ENCODE measurements at regions not wholly inside any gene's neighbourhood (a gene's known extent, or its start where the extent isn't known, plus 50 kb on each side); places are given as distances from the start of the nearest gene placed in this dataset.

DNA sequence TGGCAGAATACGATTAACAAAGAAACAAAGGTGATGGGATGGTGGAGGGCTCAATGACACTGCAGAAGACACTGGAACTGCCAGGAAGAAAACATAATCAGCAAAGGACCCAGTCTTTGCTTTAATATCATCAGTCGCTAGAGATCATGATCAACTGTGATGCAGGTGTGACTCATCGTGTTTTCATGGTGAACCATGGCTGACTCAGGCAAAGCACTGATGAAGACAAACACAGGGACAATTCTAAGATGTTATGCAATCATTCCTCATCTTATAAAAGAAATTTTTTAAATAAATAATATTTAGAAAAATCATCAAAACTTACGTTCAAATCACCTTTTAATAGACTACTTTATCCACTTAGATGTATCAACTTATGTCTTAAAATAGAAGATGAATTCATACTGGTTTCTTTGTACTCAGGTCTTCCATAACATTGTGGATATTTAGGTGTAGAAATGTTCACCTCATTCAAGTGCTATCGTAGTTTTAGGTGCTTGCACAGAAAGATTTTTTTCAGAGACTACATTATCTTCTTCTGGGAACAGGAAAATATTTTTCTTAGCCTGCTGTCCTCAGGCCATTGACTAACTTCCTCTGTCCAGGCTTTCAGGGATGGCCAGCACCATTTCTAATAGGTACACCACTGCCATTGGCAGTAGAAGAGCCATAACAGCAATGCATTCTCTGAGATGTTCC, 673.4 kb upstream of the MEF2C start:
- Histone ChIP-seq H3K4me1 (no peaks in the 10 kb centered on the region), H3K36me3 (no peaks in the 10 kb centered on the region), H3K4me3 (no peak overlapping the region), H3K27ac (no peak overlapping the region), H3K27me3 (no peaks in the 10 kb centered on the region), H3K9me3 (no peaks in the 10 kb centered on the region)
- TF ChIP-seq POLR2AphosphoS5 (IDR thresholded peaks at IDR 0.05) (no peak), EP300 (IDR thresholded peaks at IDR 0.05) (no peak), POLR2A (IDR thresholded peaks at IDR 0.05) (no peak)
- TF ChIP-seq, protein P1, sequence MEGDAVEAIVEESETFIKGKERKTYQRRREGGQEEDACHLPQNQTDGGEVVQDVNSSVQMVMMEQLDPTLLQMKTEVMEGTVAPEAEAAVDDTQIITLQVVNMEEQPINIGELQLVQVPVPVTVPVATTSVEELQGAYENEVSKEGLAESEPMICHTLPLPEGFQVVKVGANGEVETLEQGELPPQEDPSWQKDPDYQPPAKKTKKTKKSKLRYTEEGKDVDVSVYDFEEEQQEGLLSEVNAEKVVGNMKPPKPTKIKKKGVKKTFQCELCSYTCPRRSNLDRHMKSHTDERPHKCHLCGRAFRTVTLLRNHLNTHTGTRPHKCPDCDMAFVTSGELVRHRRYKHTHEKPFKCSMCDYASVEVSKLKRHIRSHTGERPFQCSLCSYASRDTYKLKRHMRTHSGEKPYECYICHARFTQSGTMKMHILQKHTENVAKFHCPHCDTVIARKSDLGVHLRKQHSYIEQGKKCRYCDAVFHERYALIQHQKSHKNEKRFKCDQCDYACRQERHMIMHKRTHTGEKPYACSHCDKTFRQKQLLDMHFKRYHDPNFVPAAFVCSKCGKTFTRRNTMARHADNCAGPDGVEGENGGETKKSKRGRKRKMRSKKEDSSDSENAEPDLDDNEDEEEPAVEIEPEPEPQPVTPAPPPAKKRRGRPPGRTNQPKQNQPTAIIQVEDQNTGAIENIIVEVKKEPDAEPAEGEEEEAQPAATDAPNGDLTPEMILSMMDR (IDR thresholded peaks at IDR 0.05), result no peak
- no peak for DNase-seq (ENCODE audit: low spot score in 2 of 2)
- 76% methylated on average over 5 of the region's 5 CpGs for WGBS

DNA sequence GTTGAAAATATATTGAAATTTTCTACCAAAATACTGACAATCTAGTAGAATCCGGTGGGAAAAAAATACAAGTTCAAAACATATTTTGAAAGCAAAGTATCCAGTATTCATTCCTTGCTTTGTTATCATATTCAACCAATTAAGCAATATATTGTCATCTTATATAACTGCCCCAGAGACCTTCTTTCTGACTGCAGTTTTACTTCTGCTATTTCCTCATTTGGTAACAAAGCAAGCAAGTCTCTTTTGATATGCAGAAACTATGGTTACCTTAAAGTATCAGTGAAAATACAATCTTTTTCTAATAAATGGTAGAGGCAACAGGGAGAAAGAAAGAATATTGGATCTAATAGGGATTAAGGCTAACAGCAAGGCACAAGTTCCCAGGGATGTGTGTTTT, 663.7 kb upstream of the MEF2C start:
- H3K9me3 ChIP-seq, result no peaks in the 10 kb centered on the region
- H3K27ac ChIP-seq, result no peak overlapping the region
- H3K27me3 ChIP-seq, result no peaks in the 10 kb centered on the region
- no peaks in the 10 kb centered on the region for H3K36me3 ChIP-seq
- DNase-seq (ENCODE audit: low spot score in 2 of 2), result no peak
- TF ChIP-seq POLR2A (IDR thresholded peaks at IDR 0.05) (no peak), POLR2AphosphoS5 (IDR thresholded peaks at IDR 0.05) (no peak), EP300 (IDR thresholded peaks at IDR 0.05) (no peak)
- TF ChIP-seq, protein P1 (IDR thresholded peaks at IDR 0.05), result no peak
- no peak overlapping the region for H3K4me3 ChIP-seq
- H3K4me1 ChIP-seq, result no peaks in the 10 kb centered on the region
- WGBS, result 90% methylated on average over 1 of the region's 1 CpG

DNA sequence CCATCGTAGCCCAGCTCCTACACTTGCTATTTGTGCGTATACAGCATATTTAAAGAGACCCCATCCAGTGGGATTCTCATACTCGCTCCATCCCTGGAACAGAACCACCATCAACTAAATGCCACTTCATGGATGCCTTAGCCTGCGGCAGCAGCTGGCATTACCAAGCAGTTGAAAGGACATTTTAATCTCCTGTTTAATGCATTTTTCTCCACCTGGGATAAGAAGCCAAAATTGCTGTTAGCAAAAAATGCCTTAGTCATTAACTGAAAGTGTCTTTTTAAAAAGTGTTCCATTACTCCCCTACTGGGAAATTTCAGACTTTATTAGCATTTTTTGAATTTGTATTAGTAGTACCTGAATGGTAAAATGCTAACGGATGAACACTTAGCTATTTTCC, 662.6 kb upstream of the MEF2C start:
- H3K27ac ChIP-seq, result no peak overlapping the region
- no peaks in the 10 kb centered on the region for H3K36me3 ChIP-seq
- no peaks in the 10 kb centered on the region for H3K9me3 ChIP-seq
- H3K4me3 ChIP-seq, result no peak overlapping the region
- no peak for TF ChIP-seq POLR2A (IDR thresholded peaks at IDR 0.05)
- TF ChIP-seq POLR2AphosphoS5 (IDR thresholded peaks at IDR 0.05), result no peak
- TF ChIP-seq, protein P1 (IDR thresholded peaks at IDR 0.05), result no peak
- TF ChIP-seq EP300 (IDR thresholded peaks at IDR 0.05), result no peak
- H3K4me1 ChIP-seq, result no peaks in the 10 kb centered on the region
- H3K27me3 ChIP-seq, result no peaks in the 10 kb centered on the region
- 55% methylated on average over 5 of the region's 5 CpGs for WGBS
- DNase-seq (ENCODE audit: low spot score in 2 of 2), result no peak

DNA sequence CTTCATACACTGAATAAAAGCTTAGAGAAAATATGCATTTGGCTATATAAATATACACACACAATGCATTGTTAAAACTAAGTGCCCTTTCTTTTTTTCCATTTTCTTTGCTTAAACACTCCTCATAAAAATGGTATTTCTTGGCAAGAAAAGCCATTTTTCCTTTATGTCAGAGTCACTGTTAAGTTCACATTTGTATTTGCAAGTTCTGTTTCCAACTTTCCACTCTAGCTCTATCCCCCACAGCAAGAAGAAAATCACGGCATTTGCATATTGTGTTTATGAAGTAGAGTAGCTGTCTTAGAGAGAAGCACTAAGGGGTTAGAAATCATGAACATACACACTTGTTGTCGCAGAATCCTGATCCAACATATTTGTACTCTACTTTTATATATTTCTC, 662.1 kb upstream of the MEF2C start:
- no peak for DNase-seq (ENCODE audit: low spot score in 2 of 2)

DNA sequence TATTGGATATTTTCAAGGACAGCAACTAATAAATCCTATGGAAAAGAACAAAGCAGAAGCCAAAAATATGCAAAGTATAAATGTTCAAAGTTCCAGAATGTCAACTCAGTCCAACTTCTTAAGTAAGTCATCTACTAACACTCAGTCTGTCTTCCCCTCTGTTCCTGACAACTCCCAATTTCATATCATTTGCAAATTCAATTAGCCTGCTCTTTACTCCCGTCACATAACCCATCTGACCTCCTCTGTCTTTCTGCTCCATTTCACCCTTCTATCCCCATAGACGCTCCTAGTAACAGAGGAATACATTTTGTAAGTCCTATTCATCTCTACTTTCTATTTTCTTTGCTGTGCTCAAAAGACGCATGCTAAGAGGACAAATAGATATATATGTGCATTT, 659.8 kb upstream of the MEF2C start:
- Histone ChIP-seq H3K4me3 (no peak overlapping the region), H3K36me3 (no peaks in the 10 kb centered on the region), H3K9me3 (no peaks in the 10 kb centered on the region), H3K27me3 (no peaks in the 10 kb centered on the region), H3K4me1 (no peaks in the 10 kb centered on the region), H3K27ac (no peak overlapping the region)
- 90% methylated on average over 3 of the region's 3 CpGs for WGBS
- DNase-seq (ENCODE audit: low spot score in 2 of 2), result no peak
- TF ChIP-seq, protein P1 (IDR thresholded peaks at IDR 0.05), result no peak
- TF ChIP-seq EP300 (IDR thresholded peaks at IDR 0.05) (no peak), POLR2AphosphoS5 (IDR thresholded peaks at IDR 0.05) (no peak), POLR2A (IDR thresholded peaks at IDR 0.05) (no peak)

More for the DNA sequence above, 662.1 kb upstream of the MEF2C start:
- Histone ChIP-seq H3K4me3 (no peak overlapping the region), H3K27ac (no peak overlapping the region), H3K36me3 (no peaks in the 10 kb centered on the region), H3K4me1 (no peaks in the 10 kb centered on the region), H3K9me3 (no peaks in the 10 kb centered on the region), H3K27me3 (no peaks in the 10 kb centered on the region)
- 48% methylated on average over 2 of the region's 2 CpGs for WGBS
- TF ChIP-seq, protein P1 (IDR thresholded peaks at IDR 0.05), result no peak
- no peak for TF ChIP-seq POLR2AphosphoS5 (IDR thresholded peaks at IDR 0.05)
- TF ChIP-seq EP300 (IDR thresholded peaks at IDR 0.05), result no peak
- no peak for TF ChIP-seq POLR2A (IDR thresholded peaks at IDR 0.05)
